H1 (cell line): ENCODE measurements at regions not wholly inside any gene's neighbourhood (a gene's known extent, or its start where the extent isn't known, plus 50 kb on each side); places are given as distances from the start of the nearest gene placed in this dataset.

Experiments
- CTCF ChIA-PET: fragments of 300-600 bp; sonication (Branson Sonifier 250); formaldehyde crosslinking; loops from one replicate; lab custom pipeline; 2021; ENCODE audit not compliant: partially characterized antibody; lab: Charles Lee
- POLR2A ChIA-PET: fragments of 300-600 bp; sonication (Branson Sonifier 250); formaldehyde crosslinking; loops from one replicate; lab custom pipeline; 2021; ENCODE audit warnings: inconsistent platforms; ENCODE audit not compliant: partially characterized antibody; lab: Charles Lee
- DNase-seq, 2 experiments: peaks; one replicate each; pipeline versions ENCODE4 v3.0.0 to v3.0.0-alpha.2; 2010 to 2022; ENCODE audit warnings: low spot score in 2 of 2, low read depth in 1 of 2, mixed read lengths in 1 of 2
- FAIRE-seq: peaks from 2 replicates; lab custom pipeline; 2011; peaks lifted over from hg19 to GRCh38; lab: Jason Lieb, UNC
- H2AFZ ChIP-seq: 2 replicates; pipeline ENCODE4 v1.8.1; 2012; ENCODE audit warnings: low read length, inconsistent platforms
- H2AK5ac ChIP-seq: 2 replicates; pipeline ENCODE4 v1.6.1; 2013; ENCODE audit warnings: low read depth, low read length
- H2BK120ac ChIP-seq: replicated peaks from 2 replicates; pipeline ENCODE3; 2013; ENCODE audit warnings: low read depth, low read length, inconsistent platforms
- H2BK12ac ChIP-seq: 2 replicates; pipeline ENCODE4 v1.6.1; 2013; ENCODE audit warnings: low read depth, low read length
- H2BK15ac ChIP-seq: 2 replicates; pipeline ENCODE4 v1.6.1; 2013; ENCODE audit warnings: low read length
- H2BK20ac ChIP-seq: 2 replicates; pipeline ENCODE4 v1.6.1; 2013; ENCODE audit warnings: low read length
- H2BK5ac ChIP-seq: 2 replicates; pipeline ENCODE4 v1.6.1; 2013; ENCODE audit warnings: low read depth, low read length
- H3K14ac ChIP-seq: 2 replicates; pipeline ENCODE4 v1.6.1; 2013; ENCODE audit warnings: inconsistent platforms; ENCODE audit not compliant: insufficient read length
- H3K18ac ChIP-seq: 2 replicates; pipeline ENCODE4 v1.6.1; 2013; ENCODE audit warnings: low read length; ENCODE audit errors: extremely low read depth
- H3K23ac ChIP-seq: 2 replicates; pipeline ENCODE4 v1.6.1; 2013; ENCODE audit warnings: inconsistent platforms; ENCODE audit not compliant: insufficient read length
- H3K23me2 ChIP-seq: 2 replicates; pipeline ENCODE4 v1.6.1; 2013; ENCODE audit warnings: low read depth, low read length
- H3K27ac ChIP-seq: 2 replicates; pipeline ENCODE4 v1.6.1; 2011; ENCODE audit warnings: low read depth, low read length, inconsistent platforms
- H3K27me3 ChIP-seq, 4 experiments: replicated peaks in 1 of 4; 1 replicate in 1 of 4; 2 replicates in 3 of 4; pipeline versions ENCODE4 v1.6.1 to v1.8.1; 2011 to 2013; ENCODE audit warnings: low read length in 3 of 4, mild to moderate bottlenecking in 3 of 4, inconsistent platforms in 2 of 4, mixed read lengths in 2 of 4, moderate library complexity in 1 of 4; ENCODE audit not compliant: control insufficient read depth in 3 of 4, insufficient read depth in 3 of 4; ENCODE audit errors: extremely low read depth in 1 of 4
- H3K36me3 ChIP-seq, 4 experiments: 2 replicates each; pipeline versions ENCODE4 v1.6.1 to v1.8.1; 2011 to 2013; ENCODE audit warnings: mild to moderate bottlenecking in 4 of 4, low read length in 3 of 4, moderate library complexity in 2 of 4, control low read depth in 1 of 4, inconsistent platforms in 1 of 4; ENCODE audit not compliant: insufficient read depth in 4 of 4, control insufficient read depth in 2 of 4
- H3K4ac ChIP-seq: replicated peaks from 2 replicates; pipeline ENCODE3; 2013; ENCODE audit warnings: low read length, low read depth, mixed read lengths, inconsistent platforms; ENCODE audit not compliant: insufficient read length
- H3K4me1 ChIP-seq, 4 experiments: replicated peaks in 1 of 4; 1 replicate in 1 of 4; 2 replicates in 3 of 4; pipeline versions ENCODE4 v1.6.1 to v1.8.1; 2011 to 2013; ENCODE audit warnings: low read length in 3 of 4, inconsistent platforms in 2 of 4, mixed read lengths in 1 of 4; ENCODE audit not compliant: insufficient read depth in 4 of 4, control insufficient read depth in 3 of 4
- H3K4me2 ChIP-seq, 2 experiments: 2 replicates each; pipeline versions ENCODE4 v1.6.1 to v1.8.1; 2011 to 2013; ENCODE audit warnings: low read depth in 2 of 2, low read length in 2 of 2, control low read depth in 1 of 2, inconsistent platforms in 1 of 2, mild to moderate bottlenecking in 1 of 2; ENCODE audit not compliant: insufficient read depth in 1 of 2
- H3K4me3 ChIP-seq, 4 experiments: fragments of 200-600, 300-600 bp in 1 of 4; sonication (generic), shearing (Covaris generic), sonication (Bioruptor Twin) in 1 of 4; 2 replicates each; pipeline versions ENCODE4 v1.5.1 to v1.8.1; 2011 to 2016; ENCODE audit warnings: low read length in 4 of 4, low read depth in 3 of 4, control low read depth in 2 of 4, inconsistent platforms in 2 of 4, mild to moderate bottlenecking in 2 of 4, mixed read lengths in 1 of 4, moderate library complexity in 1 of 4; ENCODE audit not compliant: insufficient read depth in 2 of 4; ENCODE audit errors: extremely low read depth in 1 of 4
- H3K56ac ChIP-seq: replicated peaks from 2 replicates; pipeline ENCODE3; 2013; ENCODE audit warnings: low read depth, mild to moderate bottlenecking, mixed read lengths, low read length, inconsistent platforms; ENCODE audit not compliant: insufficient read length
- H3K79me1 ChIP-seq: 2 replicates; pipeline ENCODE4 v1.6.1; 2013; ENCODE audit warnings: low read depth, low read length, control low read depth
- H3K79me2 ChIP-seq, 2 experiments: 2 replicates each; pipeline versions ENCODE4 v1.6.1 to v1.8.1; 2012 to 2013; ENCODE audit warnings: low read length in 2 of 2, mild to moderate bottlenecking in 2 of 2, inconsistent platforms in 1 of 2; ENCODE audit not compliant: insufficient read depth in 2 of 2, control insufficient read depth in 1 of 2
- H3K9ac ChIP-seq, 4 experiments: replicated peaks in 1 of 4; 1 replicate in 1 of 4; 2 replicates in 3 of 4; pipeline versions ENCODE4 v1.6.1 to v1.8.1; 2011 to 2013; ENCODE audit warnings: low read depth in 3 of 4, low read length in 3 of 4, control low read depth in 2 of 4, mild to moderate bottlenecking in 2 of 4, moderate library complexity in 2 of 4, inconsistent platforms in 1 of 4; ENCODE audit errors: extremely low read depth in 1 of 4
- H3K9me3 ChIP-seq, 2 experiments: 2 replicates each; pipeline versions ENCODE4 v1.6.1 to v1.8.1; 2012 to 2013; ENCODE audit warnings: mild to moderate bottlenecking in 2 of 2, moderate library complexity in 2 of 2, control low read depth in 1 of 2, inconsistent platforms in 1 of 2, low read depth in 1 of 2, low read length in 1 of 2, mixed read lengths in 1 of 2; ENCODE audit not compliant: insufficient read depth in 2 of 2
- H4K20me1 ChIP-seq, 2 experiments: replicated peaks in 1 of 2; 2 replicates each; pipeline versions ENCODE3 to v1.8.1; 2011 to 2013; ENCODE audit warnings: inconsistent platforms in 2 of 2, low read length in 2 of 2, mild to moderate bottlenecking in 1 of 2; ENCODE audit not compliant: insufficient read depth in 2 of 2, control insufficient read depth in 1 of 2
- H4K5ac ChIP-seq: 2 replicates; pipeline ENCODE4 v1.6.1; 2013; ENCODE audit warnings: low read length, low read depth, mixed read lengths, inconsistent platforms; ENCODE audit not compliant: insufficient read length
- H4K8ac ChIP-seq: 2 replicates; pipeline ENCODE4 v1.8.0; 2013; ENCODE audit warnings: mild to moderate bottlenecking, moderate library complexity, low read length, inconsistent platforms; ENCODE audit not compliant: insufficient read depth; ENCODE audit errors: extremely low read depth
- H4K91ac ChIP-seq: replicated peaks from 2 replicates; pipeline ENCODE3; 2013; ENCODE audit warnings: low read length, mixed read lengths, inconsistent platforms; ENCODE audit not compliant: insufficient read length
- CHD1 ChIP-seq: IDR thresholded peaks from 2 replicates; pipeline ENCODE4 v1.6.1; 2012; ENCODE audit warnings: low read depth, low read length, improper control_type of control experiment
- CHD2 ChIP-seq: IDR thresholded peaks from 2 replicates; pipeline ENCODE4 v1.6.1; 2012; ENCODE audit warnings: low read length, improper control_type of control experiment
- E2F6 ChIP-seq: IDR thresholded peaks from 2 replicates; pipeline ENCODE4 v1.6.1; 2012; ENCODE audit warnings: inconsistent platforms
- HDAC6 ChIP-seq: IDR thresholded peaks from one replicate; pipeline ENCODE4 v1.7.1; 2012; ENCODE audit warnings: low read depth, mild to moderate bottlenecking, inconsistent platforms, low read length, moderate library complexity
- KDM5A ChIP-seq: fragments of 200-600 bp; IDR thresholded peaks from 2 replicates; pipeline ENCODE4 v1.7.1; 2012; ENCODE audit warnings: mild to moderate bottlenecking, low read length, inconsistent platforms, mixed read lengths
- NANOG ChIP-seq: IDR thresholded peaks from 2 replicates; pipeline ENCODE4 v1.6.1; 2011; ENCODE audit warnings: low read length, low read depth, mild to moderate bottlenecking, inconsistent platforms; ENCODE audit not compliant: insufficient read depth, poor library complexity, severe bottlenecking
- NRF1 ChIP-seq: IDR thresholded peaks from 2 replicates; pipeline ENCODE4 v1.6.1; 2011; ENCODE audit warnings: mild to moderate bottlenecking, low read depth, low read length, improper control_type of control experiment
- POLR2AphosphoS5 ChIP-seq: IDR thresholded peaks from 2 replicates; pipeline ENCODE4 v1.6.1; 2011; ENCODE audit warnings: low read depth, low read length
- SIN3A ChIP-seq, 2 experiments: IDR thresholded peaks in 1 of 2; conservative IDR thresholded peaks in 1 of 2; 2 replicates each; pipeline ENCODE4 v1.6.1; 2011 to 2012; ENCODE audit warnings: low read length in 2 of 2, improper control_type of control experiment in 1 of 2, low read depth in 1 of 2, mild to moderate bottlenecking in 1 of 2
- SIX5 ChIP-seq: IDR thresholded peaks from 2 replicates; pipeline ENCODE4 v1.6.1; 2011; ENCODE audit warnings: mild to moderate bottlenecking, low read depth, low read length
- SP1 ChIP-seq: IDR thresholded peaks from 2 replicates; pipeline ENCODE4 v1.6.1; 2011; ENCODE audit warnings: low read depth, low read length
- TEAD4 ChIP-seq: IDR thresholded peaks from 2 replicates; pipeline ENCODE4 v1.6.1; 2012; ENCODE audit warnings: low read depth, low read length, inconsistent platforms, mixed read lengths
- USF2 ChIP-seq: IDR thresholded peaks from 2 replicates; pipeline ENCODE4 v1.6.1; 2011; ENCODE audit warnings: low read length, improper control_type of control experiment
- YY1 ChIP-seq: IDR thresholded peaks from 2 replicates; pipeline ENCODE4 v1.6.1; 2011; ENCODE audit warnings: low read depth, mild to moderate bottlenecking, low read length
- WGBS, 2 experiments: shearing (Covaris generic) in 1 of 2; methylation state at CpG; one replicate each; pipeline versions ENCODE4 v1.1.6 to v1.1.7; 2013 to 2015; ENCODE audit warnings: low lambda C conversion rate in 2 of 2, mixed read lengths in 2 of 2, inconsistent platforms in 1 of 2, low coverage in 1 of 2, missing lambda C conversion rate in 1 of 2; ENCODE audit not compliant: insufficient replicate concordance in 2 of 2, insufficient coverage in 1 of 2, insufficient read length in 1 of 2; ENCODE audit errors: extremely low coverage in 1 of 2, missing lambda C conversion rate in 1 of 2; 5-methylcytosine and 5-hydroxymethylcytosine counted together

- 95% methylated on average over 8 of the region's 8 CpGs; no CpG with 5 or more reads in 1 of the 2 experiments for WGBS, 2 experiments
- FAIRE-seq: no peak
- no peak for TF ChIP-seq SIX5
- TF ChIP-seq KDM5A: no peak
- TF ChIP-seq E2F6: no peak
- no peak for TF ChIP-seq YY1
- no peak for TF ChIP-seq CHD2
- TF ChIP-seq CHD1: no peak
- TF ChIP-seq POLR2AphosphoS5: no peak
- no peak for TF ChIP-seq USF2
- TF ChIP-seq TEAD4: no peak
- TF ChIP-seq HDAC6: no peak
- no peak for TF ChIP-seq NANOG
- TF ChIP-seq SIN3A (conservative IDR thresholded peaks at IDR 0.05 in 1 of 2, IDR thresholded peaks at IDR 0.05 in 1 of 2; ENCODE audit: low read depth in 1 of 2, low read length in 2 of 2): no peak
- no peak for TF ChIP-seq NRF1
- TF ChIP-seq SP1: no peak
Observed at GRCh38 chr2:216996279-216996845, 136.5 kb upstream of the TNP1 start.

More at GRCh38 chr2:216996279-216996845, 136.5 kb upstream of the TNP1 start:
- Histone ChIP-seq H3K18ac (no peak overlapping the region), H3K23me2 (no peaks in the 10 kb centered on the region), H4K5ac (no peak overlapping the region), H3K36me3 (no peaks in the 10 kb centered on the region), H3K4me1 (no peaks in the 10 kb centered on the region), H2BK5ac (no peak overlapping the region), H3K9ac (no peak overlapping the region), H3K4ac (no peak overlapping the region), H3K27ac (no peak overlapping the region), H2BK12ac (no peak overlapping the region), H4K8ac (no peak overlapping the region), H2BK20ac (no peak overlapping the region), H3K56ac (no peak overlapping the region), H3K9me3 (no peaks in the 10 kb centered on the region), H3K4me3 (no peak overlapping the region), H3K14ac (no peak overlapping the region), H3K79me1 (no peaks in the 10 kb centered on the region), H4K20me1 (no peaks in the 10 kb centered on the region), H3K27me3 (no peaks in the 10 kb centered on the region), H4K91ac (no peak overlapping the region), H2BK15ac (no peak overlapping the region), H3K79me2 (no peaks in the 10 kb centered on the region), H2AFZ (no peak overlapping the region), H2AK5ac (no peak overlapping the region), H3K23ac (no peak overlapping the region), H3K4me2 (no peak overlapping the region), H2BK120ac (no peak overlapping the region)
- no peak for DNase-seq
- ChIA-PET CTCF (no interaction called here), POLR2A (no interaction called here)
